GM12874 (cell line): ENCODE measurements at regions not wholly inside any gene's neighbourhood (a gene's known extent, or its start where the extent isn't known, plus 50 kb on each side); places are given as distances from the start of the nearest gene placed in this dataset.

ENCODE experiments used
- TF ChIP-seq, protein P1 (sequence below): IDR thresholded peaks from 2 replicates; pipeline ENCODE4 v1.5.1; 2011; ENCODE audit warnings: low read depth, mild to moderate bottlenecking, control low read depth, low read length, moderate library complexity; ENCODE audit not compliant: insufficient read depth

GRCh38 chr4:31175242-31175910 is 455.2 kb downstream of the PCDH7 start:
- TF ChIP-seq, protein P1, sequence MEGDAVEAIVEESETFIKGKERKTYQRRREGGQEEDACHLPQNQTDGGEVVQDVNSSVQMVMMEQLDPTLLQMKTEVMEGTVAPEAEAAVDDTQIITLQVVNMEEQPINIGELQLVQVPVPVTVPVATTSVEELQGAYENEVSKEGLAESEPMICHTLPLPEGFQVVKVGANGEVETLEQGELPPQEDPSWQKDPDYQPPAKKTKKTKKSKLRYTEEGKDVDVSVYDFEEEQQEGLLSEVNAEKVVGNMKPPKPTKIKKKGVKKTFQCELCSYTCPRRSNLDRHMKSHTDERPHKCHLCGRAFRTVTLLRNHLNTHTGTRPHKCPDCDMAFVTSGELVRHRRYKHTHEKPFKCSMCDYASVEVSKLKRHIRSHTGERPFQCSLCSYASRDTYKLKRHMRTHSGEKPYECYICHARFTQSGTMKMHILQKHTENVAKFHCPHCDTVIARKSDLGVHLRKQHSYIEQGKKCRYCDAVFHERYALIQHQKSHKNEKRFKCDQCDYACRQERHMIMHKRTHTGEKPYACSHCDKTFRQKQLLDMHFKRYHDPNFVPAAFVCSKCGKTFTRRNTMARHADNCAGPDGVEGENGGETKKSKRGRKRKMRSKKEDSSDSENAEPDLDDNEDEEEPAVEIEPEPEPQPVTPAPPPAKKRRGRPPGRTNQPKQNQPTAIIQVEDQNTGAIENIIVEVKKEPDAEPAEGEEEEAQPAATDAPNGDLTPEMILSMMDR, result no peak

DNA sequence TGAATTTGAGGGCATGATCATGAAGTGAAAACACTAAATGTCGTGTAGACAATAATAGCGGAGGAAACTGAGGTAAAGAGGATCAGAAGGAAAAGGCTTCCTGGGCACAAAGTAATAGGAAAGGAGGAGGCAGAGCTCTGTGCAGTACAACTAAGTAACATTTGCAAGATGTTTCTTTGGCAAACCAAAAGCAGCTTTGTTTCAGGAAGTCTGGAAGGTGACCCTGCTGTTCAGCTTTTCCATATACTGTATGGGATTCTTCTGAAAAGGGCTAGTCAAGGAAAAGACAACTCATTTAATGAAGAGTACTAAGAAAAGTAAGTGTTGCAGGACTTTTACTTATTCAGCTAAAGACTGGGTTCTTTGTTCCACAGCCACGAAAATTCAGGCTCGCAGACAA is 463.1 kb downstream of the PCDH7 start:
- TF ChIP-seq, protein P1, result no peak

DNA sequence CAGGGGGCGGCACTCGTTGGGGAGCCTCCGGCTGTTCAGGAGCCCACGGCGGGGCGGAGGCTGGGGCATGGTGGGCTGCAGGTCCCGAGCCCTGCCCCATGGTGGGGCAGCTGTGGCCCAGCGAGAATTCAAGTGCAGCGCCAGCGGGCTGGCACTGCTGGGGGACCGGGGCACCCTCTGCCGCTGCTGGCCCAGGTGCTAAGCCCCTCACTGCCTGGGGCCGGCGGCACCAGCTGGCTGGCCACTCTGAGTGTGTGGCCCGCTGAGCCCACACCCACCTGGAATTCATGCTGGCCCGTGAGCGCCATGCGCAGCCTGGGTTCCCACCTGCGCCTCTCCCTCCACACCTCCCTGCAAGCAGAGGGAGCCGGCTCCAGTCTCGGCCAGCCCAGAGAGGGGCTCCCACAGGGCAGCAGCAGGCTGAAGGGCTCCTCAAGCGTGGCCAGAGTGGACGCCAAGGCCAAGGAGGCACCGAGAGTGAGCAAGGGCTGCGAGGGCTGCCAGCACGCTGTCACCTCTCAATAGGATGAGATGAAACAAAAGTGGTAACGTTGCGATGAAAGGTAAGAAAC is 464.9 kb downstream of the PCDH7 start:
- TF ChIP-seq, protein P1, result no peak

GRCh38 chr4:31187979-31188378 is 467.8 kb downstream of the PCDH7 start:
- TF ChIP-seq, protein P1, result no peak

DNA sequence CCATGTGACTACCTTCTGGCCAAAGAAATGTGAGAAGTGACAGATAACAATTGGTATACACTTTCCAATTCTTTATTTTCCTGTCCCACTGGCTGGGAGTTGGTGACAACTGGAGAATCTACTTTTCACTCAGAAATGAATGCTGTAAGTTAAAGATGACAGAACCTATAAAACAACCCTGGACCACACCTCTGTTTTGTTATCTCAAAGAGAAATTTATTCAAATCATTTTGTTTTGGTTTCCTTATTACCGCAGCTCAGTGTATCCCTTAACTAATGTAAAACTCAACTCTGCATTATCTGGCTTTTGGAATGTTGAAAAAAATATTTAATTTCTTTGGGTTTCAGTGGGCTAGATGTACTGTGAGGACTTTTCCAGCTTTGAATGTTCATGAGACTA is 469.8 kb downstream of the PCDH7 start:
- TF ChIP-seq, protein P1, result no peak

- TF ChIP-seq, protein P1, result no peak
These were observed 470.5 kb downstream of the PCDH7 start for GRCh38 chr4:31190671-31191070.

DNA sequence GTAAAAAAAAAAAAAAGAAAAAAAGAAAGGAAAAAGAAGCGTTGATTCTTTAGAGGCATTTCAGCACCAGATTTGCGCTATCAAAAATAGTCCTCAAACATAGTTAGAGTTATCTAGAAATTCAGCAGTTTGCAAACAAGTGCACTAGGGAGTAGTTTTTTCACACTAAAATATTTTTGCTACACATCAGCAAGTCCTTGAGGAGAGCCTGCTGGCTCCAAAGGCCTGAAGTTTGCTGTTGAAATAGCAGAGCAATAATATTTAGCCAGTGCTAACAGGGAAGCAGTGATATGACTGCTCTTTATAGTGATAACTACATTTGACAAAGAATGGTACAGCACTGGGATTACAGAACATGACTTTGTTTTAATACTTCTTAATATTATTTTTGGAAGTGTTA is 472.2 kb downstream of the PCDH7 start:
- TF ChIP-seq, protein P1, result no peak
